ENCODE measurements at regions not wholly inside any gene's neighbourhood (a gene's known extent, or its start where the extent isn't known, plus 50 kb on each side); places are given as distances from the start of the nearest gene placed in this dataset.
"Not testable (repeated sequence)": the region's sequence is repeated elsewhere in the genome, so short reads cannot be mapped to it uniquely, and the experiment has no call there.

GRCh38 chr5:117359895-117360294 is 785.3 kb upstream of the SEMA6A start:
- no peak for DNase-seq

- DNase-seq, result no peak
Observed at GRCh38 chr5:117357886-117358285, 783.3 kb upstream of the SEMA6A start.

- DNase-seq, result no peak
Observed at GRCh38 chr5:117347280-117347679, 772.7 kb upstream of the SEMA6A start.

- not testable (repeated sequence) for DNase-seq
Observed at GRCh38 chr5:117343726-117344125, 769.1 kb upstream of the SEMA6A start.

- no peak for DNase-seq
Observed at GRCh38 chr5:117337064-117337749, 762.6 kb upstream of the SEMA6A start.

GRCh38 chr5:117336208-117336607 is 761.6 kb upstream of the SEMA6A start:
- DNase-seq, result no peak

GRCh38 chr5:117333011-117333410 is 758.4 kb upstream of the SEMA6A start:
- DNase-seq, result no peak

- DNase-seq, result no peak
Observed at GRCh38 chr5:117332341-117332740, 757.7 kb upstream of the SEMA6A start.

GRCh38 chr5:117327511-117327910 is 752.9 kb upstream of the SEMA6A start:
- no peak for DNase-seq

GRCh38 chr5:117326997-117327396 is 752.4 kb upstream of the SEMA6A start:
- no peak for DNase-seq

GRCh38 chr5:117318528-117318927 is 743.9 kb upstream of the SEMA6A start:
- DNase-seq, result no peak

- no peak for DNase-seq
Observed at GRCh38 chr5:117315170-117315569, 740.5 kb upstream of the SEMA6A start.

- DNase-seq, result not testable (repeated sequence)
Observed at GRCh38 chr5:117304512-117305107, 730.0 kb upstream of the SEMA6A start.

GRCh38 chr5:117302949-117303348 is 728.3 kb upstream of the SEMA6A start:
- no peak for DNase-seq

- DNase-seq, result no peak
Observed at GRCh38 chr5:117302473-117302872, 727.9 kb upstream of the SEMA6A start.

GRCh38 chr5:117299936-117300328 is 725.3 kb upstream of the SEMA6A start:
- DNase-seq, result peak; percentile 1

GRCh38 chr5:117299224-117299935 is 724.8 kb upstream of the SEMA6A start:
- DNase-seq, result no peak

GRCh38 chr5:117296872-117297271 is 722.2 kb upstream of the SEMA6A start:
- no peak for DNase-seq

GRCh38 chr5:117295941-117296340 is 721.3 kb upstream of the SEMA6A start:
- DNase-seq, result no peak

GRCh38 chr5:117286813-117287212 is 712.2 kb upstream of the SEMA6A start:
- DNase-seq, result no peak

GRCh38 chr5:117271656-117272055 is 697.0 kb upstream of the SEMA6A start:
- no peak for DNase-seq

- DNase-seq, result no peak
Observed at GRCh38 chr5:117266280-117266679, 691.7 kb upstream of the SEMA6A start.

GRCh38 chr5:117263231-117263630 is 688.6 kb upstream of the SEMA6A start:
- DNase-seq, result no peak

- DNase-seq, result no peak
Observed at GRCh38 chr5:117262572-117263131, 688.0 kb upstream of the SEMA6A start.
